ENCODE measurements at regions not wholly inside any gene's neighbourhood (a gene's known extent, or its start where the extent isn't known, plus 50 kb on each side); places are given as distances from the start of the nearest gene placed in this dataset.
"Not testable (repeated sequence)": the region's sequence is repeated elsewhere in the genome, so short reads cannot be mapped to it uniquely, and the experiment has no call there.

GRCh38 chr14:86310148-86310547, 780.2 kb downstream of the FLRT2 start:
- DNase-seq, result no peak

- DNase-seq, result no peak
Observed at GRCh38 chr14:86305058-86305457, 775.1 kb downstream of the FLRT2 start.

DNA sequence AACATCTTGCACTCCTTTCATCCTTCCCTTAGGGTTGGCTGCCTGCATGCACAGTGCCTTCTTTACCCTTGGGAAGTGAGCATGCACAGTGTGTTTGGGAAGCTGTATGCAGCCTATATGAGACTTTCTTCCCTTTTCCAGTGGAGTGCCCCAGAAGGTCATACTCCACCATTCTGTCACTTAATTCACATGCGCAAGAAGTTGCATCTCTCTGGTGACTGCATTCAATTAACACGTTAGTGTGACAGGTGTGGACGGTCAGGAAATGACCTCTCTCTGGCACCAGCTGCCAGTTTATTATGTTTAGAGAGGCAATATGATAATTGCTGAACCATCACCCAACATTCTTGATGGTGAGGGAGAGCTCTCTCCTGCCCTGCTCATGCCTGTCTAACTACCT, 770.0 kb downstream of the FLRT2 start:
- no peak for DNase-seq

DNA sequence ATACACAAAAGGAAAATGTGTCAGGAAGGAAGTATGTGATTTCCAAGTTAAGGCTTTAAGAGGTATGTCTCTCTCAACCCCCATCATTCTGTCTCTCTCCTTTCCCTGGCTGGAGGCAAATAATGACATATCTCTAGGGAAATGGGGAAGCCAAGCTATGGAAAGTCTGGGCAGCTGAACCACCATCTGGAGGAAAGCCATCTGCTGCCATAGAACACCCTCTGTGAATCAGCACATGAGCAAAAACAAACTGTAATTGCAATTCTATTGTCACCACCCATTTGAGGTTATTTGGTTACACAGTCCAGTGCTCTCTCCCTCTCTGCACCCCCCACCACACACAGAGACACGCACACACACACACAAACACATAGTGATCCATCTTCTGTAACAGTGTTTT, 766.2 kb downstream of the FLRT2 start:
- DNase-seq, result no peak

- DNase-seq, result no peak
Observed at GRCh38 chr14:86288336-86288735, 758.4 kb downstream of the FLRT2 start.

GRCh38 chr14:86279405-86279804, 749.5 kb downstream of the FLRT2 start:
- DNase-seq, result no peak

- no peak for DNase-seq
Observed at GRCh38 chr14:86257973-86258372, 728.0 kb downstream of the FLRT2 start.

DNA sequence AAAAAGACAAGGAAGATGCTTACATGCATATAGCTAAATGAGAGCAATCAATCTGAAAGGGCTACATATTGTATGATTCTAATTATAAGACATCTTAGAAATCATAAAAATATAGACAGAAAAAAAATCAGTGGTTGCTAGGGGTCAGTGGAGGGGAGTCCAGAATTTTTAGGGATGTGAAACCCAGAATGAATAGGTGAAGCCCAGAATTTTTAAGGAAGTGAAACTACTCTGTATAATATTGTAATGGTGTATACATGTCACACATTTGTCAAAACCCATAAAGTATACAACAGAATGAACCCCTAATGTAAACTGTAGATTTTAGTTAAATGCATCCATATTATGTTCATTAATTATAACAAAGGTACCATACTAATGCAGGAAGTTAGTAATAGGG, 713.2 kb downstream of the FLRT2 start:
- DNase-seq, result no peak

DNA sequence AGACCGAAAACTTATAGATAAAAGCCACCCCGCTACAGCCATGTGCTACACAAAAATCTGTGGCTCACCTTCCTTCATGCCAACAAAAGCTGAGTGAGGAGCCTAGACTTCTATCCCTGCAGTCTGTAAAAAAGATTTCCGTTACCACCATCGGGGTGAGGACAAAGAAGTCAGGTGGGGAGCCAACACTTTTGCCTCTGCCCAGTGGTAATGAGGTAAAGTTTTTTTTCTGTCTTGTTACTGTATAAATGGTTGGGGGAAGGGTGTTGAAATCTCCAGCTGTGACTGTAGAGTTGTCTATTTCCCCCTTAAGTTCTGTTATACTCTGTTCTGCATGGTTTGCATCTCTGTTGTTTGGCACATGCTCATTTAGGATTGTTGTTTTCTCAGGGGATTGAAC, 707.8 kb downstream of the FLRT2 start:
- DNase-seq, result no peak

DNA sequence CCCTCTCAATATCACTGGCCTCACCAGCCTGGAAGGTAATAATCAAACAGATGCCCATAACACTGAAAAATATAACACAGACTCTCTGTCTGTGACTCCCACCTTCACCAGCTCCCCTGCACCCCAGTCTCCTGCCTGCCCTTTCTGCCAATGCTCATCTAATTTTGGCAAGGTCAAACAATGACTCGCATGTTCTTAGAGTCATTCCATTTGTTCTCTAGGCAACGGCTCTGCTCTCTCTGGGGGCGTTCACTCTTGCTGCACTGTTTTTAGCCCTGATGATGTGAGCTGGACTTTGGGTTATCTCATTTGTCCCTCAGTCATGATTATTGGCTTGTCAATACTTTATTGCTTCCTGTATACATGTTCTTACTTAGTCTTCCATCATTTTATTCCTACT, 691.8 kb downstream of the FLRT2 start:
- no peak for DNase-seq

- DNase-seq, result no peak
Observed at GRCh38 chr14:86221000-86221399, 691.1 kb downstream of the FLRT2 start.

DNA sequence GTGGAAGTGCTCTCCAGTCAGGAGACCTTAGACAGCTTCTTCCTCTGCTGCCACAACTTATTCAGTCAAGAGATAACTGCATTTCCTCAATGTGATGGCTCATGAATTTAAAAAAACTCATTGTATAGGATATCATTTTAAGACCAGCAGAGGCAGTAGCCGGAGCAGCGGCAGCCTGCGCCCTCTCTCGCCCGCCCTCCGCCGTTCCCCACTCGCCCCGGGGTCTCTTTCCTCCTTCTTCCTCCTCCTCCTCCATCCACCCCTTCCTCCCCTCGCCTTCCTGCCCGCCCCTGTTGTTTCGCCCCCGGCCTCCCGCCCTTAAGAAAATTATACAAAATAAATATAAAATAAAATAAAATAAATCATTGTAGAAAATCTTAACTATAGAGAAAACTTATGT, 687.6 kb downstream of the FLRT2 start:
- no peak for DNase-seq

GRCh38 chr14:86203843-86204242, 673.9 kb downstream of the FLRT2 start:
- DNase-seq, result no peak

DNA sequence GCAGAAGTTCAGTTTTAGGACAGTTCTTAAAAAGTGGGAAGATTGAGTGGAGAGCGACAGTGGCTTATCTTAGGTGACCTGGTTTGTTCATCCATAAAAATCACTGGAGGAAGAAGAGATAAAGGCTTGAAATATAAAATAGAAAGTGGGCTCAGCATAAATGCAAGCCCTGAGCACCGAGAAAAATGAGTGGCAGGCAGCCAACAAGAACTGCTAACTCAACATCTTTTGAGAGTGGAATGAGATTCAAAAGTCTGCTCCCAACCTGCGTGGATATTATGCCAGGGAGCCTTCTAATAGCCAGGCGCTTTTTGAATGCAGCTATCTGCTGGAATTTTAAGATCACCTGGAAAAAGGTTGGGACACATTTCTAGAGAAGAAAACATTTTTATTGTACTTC, 666.5 kb downstream of the FLRT2 start:
- no peak for DNase-seq

DNA sequence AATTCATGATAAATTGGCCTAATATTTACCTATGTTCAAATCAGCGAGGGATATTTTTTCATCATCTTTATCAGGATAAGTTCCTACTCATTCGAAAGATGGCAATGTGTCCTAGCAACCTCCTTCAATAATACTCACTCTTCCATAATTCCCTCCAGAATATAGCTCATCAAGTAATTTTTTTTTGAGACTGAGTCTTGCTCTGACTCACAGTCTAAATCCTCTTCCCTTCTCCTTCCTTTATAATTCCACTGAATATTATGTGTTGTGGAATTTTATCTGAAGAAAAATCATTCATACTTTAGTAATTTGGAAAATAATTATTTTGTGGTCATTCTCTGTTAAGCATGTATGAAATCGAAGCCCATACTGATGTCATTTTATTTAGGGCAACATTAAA, 663.8 kb downstream of the FLRT2 start:
- no peak for DNase-seq

DNA sequence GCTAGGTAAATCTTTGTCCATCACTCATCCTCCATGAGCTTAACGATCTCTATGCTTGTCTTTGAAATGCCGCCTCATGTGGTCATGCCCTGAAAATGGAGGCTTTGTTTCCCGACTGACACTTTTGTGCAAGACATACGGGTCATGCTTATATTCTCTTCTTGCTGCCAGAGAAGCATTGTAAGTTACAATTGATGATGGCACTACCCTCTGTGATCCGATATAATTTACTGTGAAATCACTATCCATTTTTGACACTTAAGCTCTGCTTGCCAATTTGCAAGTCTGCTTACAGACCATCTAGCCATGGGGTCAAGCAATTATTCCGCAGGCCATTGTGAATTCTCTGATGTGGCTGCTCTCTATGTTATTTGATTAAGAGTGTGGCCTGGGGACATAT, 650.0 kb downstream of the FLRT2 start:
- no peak for DNase-seq

DNA sequence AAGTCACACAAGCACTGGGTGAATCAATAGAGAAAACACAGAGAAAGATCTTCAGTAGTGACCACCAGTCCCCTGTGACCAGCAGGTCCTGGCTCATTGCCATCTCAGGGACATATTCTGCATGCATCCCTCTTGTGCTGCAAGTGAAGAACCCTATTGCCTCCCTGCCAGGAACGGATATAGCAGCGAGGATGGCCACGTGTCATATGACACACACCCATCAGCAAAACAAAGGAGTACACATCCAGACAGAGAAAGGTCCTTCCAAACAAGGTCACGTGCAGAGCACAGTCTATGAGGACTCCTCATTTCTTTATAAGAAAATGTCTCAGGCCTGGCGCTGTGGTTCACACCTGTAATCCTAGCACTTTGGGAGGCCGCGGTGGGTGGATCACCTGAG, 638.4 kb downstream of the FLRT2 start:
- DNase-seq, result no peak

GRCh38 chr14:86166541-86166940, 636.6 kb downstream of the FLRT2 start:
- DNase-seq, result no peak

DNA sequence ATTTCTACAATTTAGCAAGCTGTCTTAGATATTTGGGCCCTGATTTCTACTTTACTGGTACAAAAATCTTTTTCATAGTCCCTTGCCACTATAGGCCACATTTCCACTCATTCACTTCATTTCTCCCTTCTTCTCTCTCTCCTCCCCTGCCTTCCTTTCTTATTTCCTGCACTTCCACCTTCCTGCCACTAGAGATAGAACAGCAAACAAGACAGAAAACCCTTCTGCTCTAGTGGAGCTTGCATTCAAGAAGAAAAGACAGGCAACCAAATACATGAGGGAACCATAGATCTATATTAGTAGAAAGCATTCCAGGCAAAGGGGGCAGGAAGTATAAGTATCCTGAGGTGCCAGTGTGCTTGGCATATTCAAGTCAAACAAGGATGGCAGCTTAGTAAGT, 623.5 kb downstream of the FLRT2 start:
- DNase-seq, result no peak

GRCh38 chr14:86143248-86143647, 613.3 kb downstream of the FLRT2 start:
- no peak for DNase-seq

DNA sequence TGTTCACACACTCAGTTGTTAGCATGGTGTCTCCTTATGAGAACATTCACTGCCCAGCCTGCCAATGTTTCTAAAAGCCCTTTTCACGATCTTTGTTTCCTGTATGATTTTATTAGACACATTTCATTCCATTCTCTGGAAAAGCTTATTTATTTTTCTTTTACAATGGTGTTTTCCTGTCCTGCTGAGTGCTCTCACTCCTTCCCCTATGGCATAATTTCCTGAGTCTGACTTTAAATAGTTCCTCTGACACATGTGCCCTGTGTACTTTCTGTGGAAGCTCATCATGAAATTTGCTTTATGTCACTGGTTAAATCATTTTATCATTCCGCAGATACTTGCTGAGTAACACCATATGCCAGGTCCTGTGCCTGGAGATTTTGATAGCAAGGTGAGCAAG, 612.0 kb downstream of the FLRT2 start:
- no peak for DNase-seq

GRCh38 chr14:86129426-86129825, 599.5 kb downstream of the FLRT2 start:
- DNase-seq, result no peak

DNA sequence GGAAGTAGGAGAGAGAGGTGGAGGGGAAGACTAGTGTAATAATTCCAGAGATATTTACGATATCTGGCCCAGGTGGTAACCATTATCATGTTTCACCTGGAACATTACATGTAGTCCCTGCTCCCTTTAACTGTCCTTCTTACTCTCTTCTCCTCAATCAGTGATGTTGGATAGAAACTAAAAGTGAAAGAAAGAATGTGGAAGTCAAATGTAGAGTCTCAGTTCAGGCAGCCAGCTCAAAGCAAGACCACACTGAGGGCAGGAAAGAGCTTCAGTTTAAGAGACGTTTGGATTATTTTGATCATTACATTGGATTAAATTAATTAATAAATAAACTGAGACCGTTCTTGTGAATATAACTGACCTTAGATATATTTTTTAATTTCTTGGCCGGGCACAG, 594.4 kb downstream of the FLRT2 start:
- DNase-seq, result no peak

- DNase-seq, result no peak
Observed at GRCh38 chr14:86115972-86116371, 586.0 kb downstream of the FLRT2 start.

DNA sequence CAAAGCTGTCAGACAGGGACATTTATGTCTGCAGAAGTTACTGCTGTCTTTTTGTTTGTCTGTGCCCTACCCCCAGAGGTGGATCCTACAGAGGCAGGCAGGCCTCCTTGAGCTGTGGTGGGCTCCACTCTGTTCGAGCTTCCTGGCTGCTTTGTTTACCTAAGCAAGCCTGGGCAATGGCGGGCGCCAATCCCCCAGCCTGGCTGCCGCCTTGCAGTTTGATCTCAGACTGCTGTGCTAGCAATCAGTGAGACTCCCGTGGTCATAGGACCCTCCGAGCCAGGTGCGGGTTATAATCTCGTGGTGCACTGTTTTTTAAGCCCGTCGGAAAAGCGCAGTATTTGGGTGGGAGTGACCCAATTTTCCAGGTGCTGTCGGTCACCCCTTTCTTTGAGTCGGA, 580.9 kb downstream of the FLRT2 start:
- DNase-seq, result not testable (repeated sequence)

DNA sequence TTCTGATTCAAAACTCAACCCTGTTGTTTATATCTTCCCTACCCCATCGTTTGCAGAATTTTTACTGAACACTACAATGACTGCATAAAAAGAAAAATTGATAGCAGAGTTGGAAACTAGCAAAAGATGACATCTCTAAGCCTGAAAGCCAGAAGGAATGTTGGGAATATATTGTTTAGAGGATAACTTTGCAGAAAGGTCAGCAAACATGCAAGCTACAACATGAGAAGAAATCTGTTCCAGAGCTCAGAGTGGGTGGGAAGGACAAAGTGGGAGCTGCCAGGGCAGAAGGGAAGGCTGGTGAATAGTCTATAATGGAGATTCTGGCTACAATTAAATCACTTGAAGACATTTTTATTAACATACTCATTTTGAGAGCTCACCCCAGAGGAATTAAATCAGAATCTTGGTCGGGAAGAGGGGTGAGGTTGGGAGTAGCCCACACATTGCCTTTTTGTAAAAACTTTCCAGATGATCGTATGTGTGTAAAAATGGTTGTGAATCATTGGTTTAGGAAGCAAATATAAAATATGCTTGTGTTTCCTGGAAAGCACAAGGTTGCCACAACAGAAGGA, 574.8 kb downstream of the FLRT2 start:
- no peak for DNase-seq
